ENCODE measurements at regions not wholly inside any gene's neighbourhood (a gene's known extent, or its start where the extent isn't known, plus 50 kb on each side); places are given as distances from the start of the nearest gene placed in this dataset.

DNA sequence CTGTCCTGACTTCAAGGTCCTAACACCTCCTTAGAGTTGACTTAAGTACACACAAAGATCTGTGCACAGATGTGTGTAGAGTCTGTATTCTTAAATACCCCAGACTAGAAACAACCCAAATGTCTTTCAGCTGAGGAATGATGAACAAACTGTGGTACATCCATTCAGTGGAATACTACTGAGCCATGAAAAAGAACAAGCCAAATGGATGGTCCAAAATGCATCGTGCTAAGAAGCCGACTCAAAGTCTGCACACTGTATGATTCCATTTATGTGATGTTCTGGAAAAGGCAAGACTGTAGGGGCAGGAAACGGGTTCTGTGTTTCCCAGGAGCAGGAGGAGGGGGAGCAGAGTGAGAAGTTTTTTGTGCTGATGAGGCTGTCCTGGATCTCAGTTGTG, 56.7 kb upstream of the LINC01488 start:
- H3K4me1 ChIP-seq (ENCODE audit: control insufficient read depth, insufficient read depth, low read length), result no peaks in the 10 kb centered on the region

DNA sequence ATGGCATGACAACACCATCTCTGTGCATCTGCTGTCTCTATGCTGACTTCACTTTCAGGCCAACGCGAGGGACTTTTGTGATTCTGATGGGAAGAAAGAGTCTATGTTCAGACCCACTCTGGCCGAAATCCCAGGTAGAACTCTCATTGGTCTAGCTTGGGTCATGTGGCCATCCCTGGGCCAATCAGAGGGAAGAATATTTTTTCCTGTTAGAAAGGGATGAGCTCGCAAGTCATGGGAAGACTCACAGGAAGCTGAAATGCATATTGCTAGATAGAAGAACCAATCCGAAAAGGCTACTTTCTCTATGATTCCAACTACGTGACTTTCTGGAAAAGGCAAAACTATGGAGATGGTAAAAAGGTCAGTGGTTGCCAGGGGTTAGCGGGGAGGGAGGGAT, 56.0 kb upstream of the LINC01488 start:
- H3K4me1 ChIP-seq (ENCODE audit: control insufficient read depth, insufficient read depth, low read length), result no peaks in the 10 kb centered on the region
- ChIA-PET POLR2A (no interaction called here), CTCF (interaction anchor here (0.6 kb wide), 1 partner anchor 167 kb away, joined by 3 read pairs; no protein-coding TSS in a partner anchor)
- no peaks in the 10 kb centered on the region for H3K9me3 ChIP-seq (ENCODE audit: control insufficient read depth, insufficient read depth, low read depth, low read length)
- no peak overlapping the region for H3K27ac ChIP-seq (ENCODE audit: extremely low read depth, low read depth, low read length)
- H3K4me3 ChIP-seq (ENCODE audit: low read depth, low read length), result no peak overlapping the region
- no peaks in the 10 kb centered on the region for H3K36me3 ChIP-seq (ENCODE audit: control insufficient read depth in 2 of 2, insufficient read depth in 1 of 2, low read length in 2 of 2)
- TF ChIP-seq ZNF10 (tag by site-specific recombination; IDR thresholded peaks at IDR 0.05) (no peak), TCF7L2 (IDR thresholded peaks at IDR 0.05; ENCODE audit: borderline replicate concordance, low read depth, low read length) (no peak), ZNF626 (tag by site-specific recombination; IDR thresholded peaks at IDR 0.05) (no peak), ZNF544 (tag by site-specific recombination; IDR thresholded peaks at IDR 0.05) (no peak)

More for the DNA sequence above, 56.7 kb upstream of the LINC01488 start:
- H3K27ac ChIP-seq (ENCODE audit: extremely low read depth, low read depth, low read length), result no peak overlapping the region
- H3K9me3 ChIP-seq (ENCODE audit: control insufficient read depth, insufficient read depth, low read depth, low read length), result no peaks in the 10 kb centered on the region
- no peaks in the 10 kb centered on the region for H3K36me3 ChIP-seq (ENCODE audit: control insufficient read depth in 2 of 2, insufficient read depth in 1 of 2, low read length in 2 of 2)
- no peak overlapping the region for H3K4me3 ChIP-seq (ENCODE audit: low read depth, low read length)
- TF ChIP-seq ZNF37A (tag by site-specific recombination; IDR thresholded peaks at IDR 0.05) (no peak), ZNF404 (tag by site-specific recombination; IDR thresholded peaks at IDR 0.05) (no peak), GLI2 (tag by site-specific recombination; IDR thresholded peaks at IDR 0.05; ENCODE audit: borderline replicate concordance, low read depth) (no peak), YY2 (tag by site-specific recombination; IDR thresholded peaks at IDR 0.05) (no peak), ZNF747 (tag by site-specific recombination; IDR thresholded peaks at IDR 0.05) (no peak), ZNF146 (tag by site-specific recombination; IDR thresholded peaks at IDR 0.05) (peak; percentile 94), ZNF510 (tag by site-specific recombination; IDR thresholded peaks at IDR 0.05; ENCODE audit: insufficient replicate concordance) (no peak), SETDB1 (IDR thresholded peaks at IDR 0.05; ENCODE audit: insufficient read length, low read length) (peak; percentile 51)
- TF ChIP-seq, protein P1, sequence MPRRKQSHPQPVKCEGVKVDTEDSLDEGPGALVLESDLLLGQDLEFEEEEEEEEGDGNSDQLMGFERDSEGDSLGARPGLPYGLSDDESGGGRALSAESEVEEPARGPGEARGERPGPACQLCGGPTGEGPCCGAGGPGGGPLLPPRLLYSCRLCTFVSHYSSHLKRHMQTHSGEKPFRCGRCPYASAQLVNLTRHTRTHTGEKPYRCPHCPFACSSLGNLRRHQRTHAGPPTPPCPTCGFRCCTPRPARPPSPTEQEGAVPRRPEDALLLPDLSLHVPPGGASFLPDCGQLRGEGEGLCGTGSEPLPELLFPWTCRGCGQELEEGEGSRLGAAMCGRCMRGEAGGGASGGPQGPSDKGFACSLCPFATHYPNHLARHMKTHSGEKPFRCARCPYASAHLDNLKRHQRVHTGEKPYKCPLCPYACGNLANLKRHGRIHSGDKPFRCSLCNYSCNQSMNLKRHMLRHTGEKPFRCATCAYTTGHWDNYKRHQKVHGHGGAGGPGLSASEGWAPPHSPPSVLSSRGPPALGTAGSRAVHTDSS (tag by site-specific recombination; IDR thresholded peaks at IDR 0.05), result no peak
- TF ChIP-seq, protein P2, sequence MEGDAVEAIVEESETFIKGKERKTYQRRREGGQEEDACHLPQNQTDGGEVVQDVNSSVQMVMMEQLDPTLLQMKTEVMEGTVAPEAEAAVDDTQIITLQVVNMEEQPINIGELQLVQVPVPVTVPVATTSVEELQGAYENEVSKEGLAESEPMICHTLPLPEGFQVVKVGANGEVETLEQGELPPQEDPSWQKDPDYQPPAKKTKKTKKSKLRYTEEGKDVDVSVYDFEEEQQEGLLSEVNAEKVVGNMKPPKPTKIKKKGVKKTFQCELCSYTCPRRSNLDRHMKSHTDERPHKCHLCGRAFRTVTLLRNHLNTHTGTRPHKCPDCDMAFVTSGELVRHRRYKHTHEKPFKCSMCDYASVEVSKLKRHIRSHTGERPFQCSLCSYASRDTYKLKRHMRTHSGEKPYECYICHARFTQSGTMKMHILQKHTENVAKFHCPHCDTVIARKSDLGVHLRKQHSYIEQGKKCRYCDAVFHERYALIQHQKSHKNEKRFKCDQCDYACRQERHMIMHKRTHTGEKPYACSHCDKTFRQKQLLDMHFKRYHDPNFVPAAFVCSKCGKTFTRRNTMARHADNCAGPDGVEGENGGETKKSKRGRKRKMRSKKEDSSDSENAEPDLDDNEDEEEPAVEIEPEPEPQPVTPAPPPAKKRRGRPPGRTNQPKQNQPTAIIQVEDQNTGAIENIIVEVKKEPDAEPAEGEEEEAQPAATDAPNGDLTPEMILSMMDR (tag by site-specific recombination; IDR thresholded peaks at IDR 0.05), result no peak
- TF ChIP-seq, protein P3, sequence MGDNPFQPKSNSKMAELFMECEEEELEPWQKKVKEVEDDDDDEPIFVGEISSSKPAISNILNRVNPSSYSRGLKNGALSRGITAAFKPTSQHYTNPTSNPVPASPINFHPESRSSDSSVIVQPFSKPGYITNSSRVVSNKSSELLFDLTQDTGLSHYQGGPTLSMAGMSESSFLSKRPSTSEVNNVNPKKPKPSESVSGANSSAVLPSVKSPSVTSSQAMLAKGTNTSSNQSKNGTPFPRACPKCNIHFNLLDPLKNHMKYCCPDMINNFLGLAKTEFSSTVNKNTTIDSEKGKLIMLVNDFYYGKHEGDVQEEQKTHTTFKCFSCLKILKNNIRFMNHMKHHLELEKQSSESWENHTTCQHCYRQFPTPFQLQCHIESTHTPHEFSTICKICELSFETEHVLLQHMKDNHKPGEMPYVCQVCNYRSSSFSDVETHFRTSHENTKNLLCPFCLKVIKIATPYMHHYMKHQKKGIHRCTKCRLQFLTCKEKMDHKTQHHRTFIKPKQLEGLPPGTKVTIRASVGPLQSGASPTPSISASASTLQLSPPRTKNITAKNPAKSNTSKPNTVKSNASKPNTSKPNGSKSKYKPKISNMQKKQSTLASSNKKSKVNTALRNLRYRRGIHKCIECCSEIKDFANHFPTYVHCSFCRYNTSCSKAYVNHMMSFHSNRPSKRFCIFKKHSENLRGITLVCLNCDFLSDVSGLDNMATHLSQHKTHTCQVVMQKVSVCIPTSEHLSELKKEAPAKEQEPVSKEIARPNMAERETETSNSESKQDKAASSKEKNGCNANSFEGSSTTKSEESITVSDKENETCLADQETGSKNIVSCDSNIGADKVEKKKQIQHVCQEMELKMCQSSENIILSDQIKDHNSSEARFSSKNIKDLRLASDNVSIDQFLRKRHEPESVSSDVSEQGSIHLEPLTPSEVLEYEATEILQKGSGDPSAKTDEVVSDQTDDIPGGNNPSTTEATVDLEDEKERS (tag by site-specific recombination; IDR thresholded peaks at IDR 0.05), result peak; percentile 87
- TF ChIP-seq, protein P4, sequence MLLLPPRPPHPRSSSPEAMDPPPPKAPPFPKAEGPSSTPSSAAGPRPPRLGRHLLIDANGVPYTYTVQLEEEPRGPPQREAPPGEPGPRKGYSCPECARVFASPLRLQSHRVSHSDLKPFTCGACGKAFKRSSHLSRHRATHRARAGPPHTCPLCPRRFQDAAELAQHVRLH (tag by site-specific recombination; IDR thresholded peaks at IDR 0.05), result peak; percentile 33; the same call in 1 of the 2 replicates
- TF ChIP-seq, protein P5, sequence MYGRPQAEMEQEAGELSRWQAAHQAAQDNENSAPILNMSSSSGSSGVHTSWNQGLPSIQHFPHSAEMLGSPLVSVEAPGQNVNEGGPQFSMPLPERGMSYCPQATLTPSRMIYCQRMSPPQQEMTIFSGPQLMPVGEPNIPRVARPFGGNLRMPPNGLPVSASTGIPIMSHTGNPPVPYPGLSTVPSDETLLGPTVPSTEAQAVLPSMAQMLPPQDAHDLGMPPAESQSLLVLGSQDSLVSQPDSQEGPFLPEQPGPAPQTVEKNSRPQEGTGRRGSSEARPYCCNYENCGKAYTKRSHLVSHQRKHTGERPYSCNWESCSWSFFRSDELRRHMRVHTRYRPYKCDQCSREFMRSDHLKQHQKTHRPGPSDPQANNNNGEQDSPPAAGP (tag by site-specific recombination; IDR thresholded peaks at IDR 0.05), result no peak
- ChIA-PET CTCF (no interaction called here), POLR2A (no interaction called here)

Data from HEK293 (cell line).